Fibroblast of lung (primary cell): ENCODE measurements at regions not wholly inside any gene's neighbourhood (a gene's known extent, or its start where the extent isn't known, plus 50 kb on each side); places are given as distances from the start of the nearest gene placed in this dataset.

ENCODE experiments used
- DNase-seq, 2 donors: peaks; one replicate each; pipeline versions ENCODE4 v3.0.0 to v3.0.0-alpha.2; 2010; ENCODE audit warnings: low read depth in 2 of 2
- H2AFZ ChIP-seq: 2 replicates; pipeline ENCODE4 v1.5.1; 2012; ENCODE audit warnings: low read length, control low read depth, inconsistent platforms
- H3K27ac ChIP-seq: 2 replicates; pipeline ENCODE4 v1.5.1; 2011; ENCODE audit warnings: low read length, control low read depth; ENCODE audit not compliant: insufficient read depth
- H3K27me3 ChIP-seq: 2 replicates; pipeline ENCODE4 v1.5.1; 2011; ENCODE audit warnings: mild to moderate bottlenecking, low read length; ENCODE audit not compliant: control insufficient read depth, insufficient read depth
- H3K36me3 ChIP-seq: 2 replicates; pipeline ENCODE4 v1.5.1; 2011; ENCODE audit warnings: low read length; ENCODE audit not compliant: control insufficient read depth, insufficient read depth
- H3K4me1 ChIP-seq: 2 replicates; pipeline ENCODE4 v1.5.1; 2011; ENCODE audit warnings: low read length; ENCODE audit not compliant: control insufficient read depth, insufficient read depth; ENCODE audit errors: extremely low read depth
- H3K4me2 ChIP-seq: 2 replicates; pipeline ENCODE4 v1.5.1; 2011; ENCODE audit warnings: low read length, control low read depth; ENCODE audit not compliant: insufficient read depth; ENCODE audit errors: extremely low read depth
- H3K4me3 ChIP-seq, 4 experiments: fragments of 200-600 bp in 1 of 4; sonication (generic) in 1 of 4; replicated peaks in 1 of 4; 2 replicates each; pipeline ENCODE4 v1.5.1; 2011 to 2016; ENCODE audit warnings: low read length in 4 of 4, low read depth in 3 of 4, mild to moderate bottlenecking in 3 of 4, control low read depth in 2 of 4, inconsistent platforms in 1 of 4, mixed read lengths in 1 of 4; ENCODE audit not compliant: insufficient read depth in 1 of 4; ENCODE audit errors: control extremely low read depth in 1 of 4
- H3K79me2 ChIP-seq: 2 replicates; pipeline ENCODE4 v1.5.1; 2012; ENCODE audit warnings: mild to moderate bottlenecking, low read length, inconsistent platforms; ENCODE audit not compliant: control insufficient read depth, insufficient read depth
- H3K9ac ChIP-seq: 2 replicates; pipeline ENCODE4 v1.5.1; 2011; ENCODE audit warnings: mild to moderate bottlenecking, low read length, control low read depth; ENCODE audit not compliant: insufficient read depth
- H3K9me3 ChIP-seq: 2 replicates; pipeline ENCODE4 v1.5.1; 2012; ENCODE audit warnings: low read depth, low read length; ENCODE audit not compliant: control insufficient read depth, insufficient read depth
- H4K20me1 ChIP-seq: 2 replicates; pipeline ENCODE4 v1.5.1; 2011; ENCODE audit warnings: low read length; ENCODE audit not compliant: control insufficient read depth, insufficient read depth; ENCODE audit errors: extremely low read depth
- CTCF ChIP-seq, 2 donors: IDR thresholded peaks in 1 of 2; conservative IDR thresholded peaks in 1 of 2; 1 replicate in 1 of 2; 2 replicates in 1 of 2; pipeline ENCODE4 v1.5.1; 2011 to 2012; ENCODE audit warnings: low read length in 2 of 2, control low read depth in 1 of 2, inconsistent platforms in 1 of 2, low read depth in 1 of 2, mild to moderate bottlenecking in 1 of 2
- EZH2 ChIP-seq: IDR thresholded peaks from 2 replicates; pipeline ENCODE4 v1.5.1; 2012; ENCODE audit warnings: low read length, control low read depth, mild to moderate bottlenecking; ENCODE audit errors: missing control alignments

- Histone ChIP-seq H2AFZ (no peak overlapping the region), H3K36me3 (no peaks in the 10 kb centered on the region), H3K4me3 (no peak overlapping the region), H4K20me1 (no peaks in the 10 kb centered on the region), H3K27ac (no peak overlapping the region), H3K27me3 (no peaks in the 10 kb centered on the region), H3K9me3 (no peaks in the 10 kb centered on the region), H3K4me2 (no peak overlapping the region), H3K79me2 (no peaks in the 10 kb centered on the region), H3K4me1 (no peaks in the 10 kb centered on the region), H3K9ac (no peak overlapping the region)
- no peak for DNase-seq
- TF ChIP-seq CTCF (conservative IDR thresholded peaks at IDR 0.05 in 1 of 2, IDR thresholded peaks at IDR 0.05 in 1 of 2; ENCODE audit: low read depth in 1 of 2, low read length in 2 of 2) (no peak), EZH2 (no peak)
Observed at GRCh38 chr4:4752025-4752424, 107.4 kb upstream of the MSX1 start.

GRCh38 chr4:4750187-4750586 lies 109.3 kb upstream of the MSX1 start:
- Histone ChIP-seq H3K27ac (no peak overlapping the region), H3K9me3 (no peaks in the 10 kb centered on the region), H3K36me3 (no peaks in the 10 kb centered on the region), H3K4me3 (no peak overlapping the region), H4K20me1 (no peaks in the 10 kb centered on the region), H3K9ac (no peak overlapping the region), H3K4me1 (no peaks in the 10 kb centered on the region), H3K27me3 (no peaks in the 10 kb centered on the region), H3K79me2 (no peaks in the 10 kb centered on the region), H3K4me2 (no peak overlapping the region), H2AFZ (no peak overlapping the region)
- no peak for TF ChIP-seq CTCF (conservative IDR thresholded peaks at IDR 0.05 in 1 of 2, IDR thresholded peaks at IDR 0.05 in 1 of 2; ENCODE audit: low read depth in 1 of 2, low read length in 2 of 2)
- no peak for TF ChIP-seq EZH2
- DNase-seq, result no peak

- no peak overlapping the region for H3K27ac ChIP-seq
- DNase-seq, result no peak
- H3K9me3 ChIP-seq, result no peaks in the 10 kb centered on the region
- H3K27me3 ChIP-seq, result no peaks in the 10 kb centered on the region
- no peak overlapping the region for H3K9ac ChIP-seq
- TF ChIP-seq EZH2, result no peak
- no peak for TF ChIP-seq CTCF (conservative IDR thresholded peaks at IDR 0.05 in 1 of 2, IDR thresholded peaks at IDR 0.05 in 1 of 2; ENCODE audit: low read depth in 1 of 2, low read length in 2 of 2)
- no peak overlapping the region for H3K4me3 ChIP-seq
- H3K36me3 ChIP-seq, result no peaks in the 10 kb centered on the region
- no peaks in the 10 kb centered on the region for H3K79me2 ChIP-seq
- H4K20me1 ChIP-seq, result no peaks in the 10 kb centered on the region
- H2AFZ ChIP-seq, result no peak overlapping the region
- H3K4me1 ChIP-seq, result no peaks in the 10 kb centered on the region
- H3K4me2 ChIP-seq, result no peak overlapping the region
Observed at GRCh38 chr4:4749137-4749536, 110.3 kb upstream of the MSX1 start.
